Endodermal cell (in vitro differentiated cells): ENCODE measurements at regions not wholly inside any gene's neighbourhood (a gene's known extent, or its start where the extent isn't known, plus 50 kb on each side); places are given as distances from the start of the nearest gene placed in this dataset.

Experiments
- DNase-seq: peaks from one replicate; pipeline ENCODE4 v3.0.0-alpha.2; 2017
- H3K27ac ChIP-seq: 2 replicates; pipeline ENCODE4 v1.5.1; 2013; ENCODE audit warnings: mild to moderate bottlenecking, low read depth, low read length, moderate library complexity
- H3K27me3 ChIP-seq: 2 replicates; pipeline ENCODE4 v1.6.1; 2013; ENCODE audit warnings: mild to moderate bottlenecking, low read length, moderate library complexity; ENCODE audit not compliant: insufficient read depth, control insufficient read depth, poor library complexity, severe bottlenecking
- H3K36me3 ChIP-seq: 2 replicates; pipeline ENCODE4 v1.7.0; 2013; ENCODE audit warnings: mild to moderate bottlenecking, low read length, moderate library complexity; ENCODE audit not compliant: control insufficient read depth, insufficient read depth
- H3K4me1 ChIP-seq: one replicate; pipeline ENCODE4 v1.7.0; 2013; ENCODE audit warnings: low read length; ENCODE audit not compliant: control insufficient read depth, insufficient read depth
- H3K4me3 ChIP-seq: 2 replicates; pipeline ENCODE4 v1.5.1; 2013; ENCODE audit warnings: mild to moderate bottlenecking, low read length, moderate library complexity
- H3K9ac ChIP-seq: 2 replicates; pipeline ENCODE4 v1.6.1; 2013; ENCODE audit warnings: mild to moderate bottlenecking, low read length, moderate library complexity; ENCODE audit not compliant: poor library complexity, severe bottlenecking; ENCODE audit errors: extremely low read depth
- H3K9me3 ChIP-seq: 2 replicates; pipeline ENCODE4 v1.6.1; 2013; ENCODE audit warnings: mild to moderate bottlenecking, low read length, moderate library complexity; ENCODE audit not compliant: control insufficient read depth
- H3K27ac Mint-ChIP-seq: 2 replicates; pipeline ENCODE4 v1.8.0; 2020; ENCODE audit warnings: mixed read lengths
- H3K27me3 Mint-ChIP-seq: 2 replicates; pipeline ENCODE4 v1.8.0; 2021; ENCODE audit warnings: mild to moderate bottlenecking, mixed read lengths; ENCODE audit not compliant: insufficient read depth
- H3K36me3 Mint-ChIP-seq: 2 replicates; pipeline ENCODE4 v1.8.0; 2020; ENCODE audit warnings: low read depth, mixed read lengths
- H3K4me1 Mint-ChIP-seq: 2 replicates; pipeline ENCODE4 v1.8.0; 2020; ENCODE audit warnings: mixed read lengths
- H3K4me3 Mint-ChIP-seq: 2 replicates; pipeline ENCODE4 v1.8.0; 2020; ENCODE audit warnings: mild to moderate bottlenecking, moderate library complexity, mixed read lengths
- H3K9me3 Mint-ChIP-seq: 2 replicates; pipeline ENCODE4 v1.8.0; 2020; ENCODE audit warnings: mild to moderate bottlenecking, mixed read lengths
- WGBS, 2 experiments: methylation state at CpG; one replicate each; pipeline versions ENCODE4 v1.1.5 to v1.1.7; 2013; ENCODE audit warnings: missing lambda C conversion rate in 2 of 2, mixed read lengths in 1 of 2; ENCODE audit not compliant: insufficient coverage in 1 of 2, insufficient read length in 1 of 2; 5-methylcytosine and 5-hydroxymethylcytosine counted together
- TF ChIP-seq, protein P1 (sequence below): fragments of 200-600 bp; sonication (generic); conservative IDR thresholded peaks from 2 replicates; pipeline ENCODE4 v1.5.0; 2021; ENCODE audit warnings: antibody characterized with exemption, mild to moderate bottlenecking

GRCh38 chr6:137403443-137403842, 90.8 kb downstream of the OLIG3 start:
- Mint-ChIP-seq H3K9me3 (peaks cover 13% of the 10 kb centered on the region), H3K27ac (no peak overlapping the region), H3K4me1 (peaks cover 7% of the 10 kb centered on the region), H3K27me3 (peaks cover 31% of the 10 kb centered on the region), H3K36me3 (no peaks in the 10 kb centered on the region), H3K4me3 (no peak overlapping the region)
- peaks cover 67% of the 10 kb centered on the region for H3K27me3 ChIP-seq
- H3K4me1 ChIP-seq = no peaks in the 10 kb centered on the region
- no peaks in the 10 kb centered on the region for H3K36me3 ChIP-seq
- H3K9ac ChIP-seq = no peak overlapping the region
- TF ChIP-seq, protein P1, sequence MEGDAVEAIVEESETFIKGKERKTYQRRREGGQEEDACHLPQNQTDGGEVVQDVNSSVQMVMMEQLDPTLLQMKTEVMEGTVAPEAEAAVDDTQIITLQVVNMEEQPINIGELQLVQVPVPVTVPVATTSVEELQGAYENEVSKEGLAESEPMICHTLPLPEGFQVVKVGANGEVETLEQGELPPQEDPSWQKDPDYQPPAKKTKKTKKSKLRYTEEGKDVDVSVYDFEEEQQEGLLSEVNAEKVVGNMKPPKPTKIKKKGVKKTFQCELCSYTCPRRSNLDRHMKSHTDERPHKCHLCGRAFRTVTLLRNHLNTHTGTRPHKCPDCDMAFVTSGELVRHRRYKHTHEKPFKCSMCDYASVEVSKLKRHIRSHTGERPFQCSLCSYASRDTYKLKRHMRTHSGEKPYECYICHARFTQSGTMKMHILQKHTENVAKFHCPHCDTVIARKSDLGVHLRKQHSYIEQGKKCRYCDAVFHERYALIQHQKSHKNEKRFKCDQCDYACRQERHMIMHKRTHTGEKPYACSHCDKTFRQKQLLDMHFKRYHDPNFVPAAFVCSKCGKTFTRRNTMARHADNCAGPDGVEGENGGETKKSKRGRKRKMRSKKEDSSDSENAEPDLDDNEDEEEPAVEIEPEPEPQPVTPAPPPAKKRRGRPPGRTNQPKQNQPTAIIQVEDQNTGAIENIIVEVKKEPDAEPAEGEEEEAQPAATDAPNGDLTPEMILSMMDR = no peak
- no peak overlapping the region for H3K4me3 ChIP-seq
- H3K9me3 ChIP-seq = peaks cover 21% of the 10 kb centered on the region
- WGBS, 2 experiments = 92 to 100% methylated on average over 4 to 6 of the region's 6 CpGs
- DNase-seq = no peak
- no peak overlapping the region for H3K27ac ChIP-seq

DNA sequence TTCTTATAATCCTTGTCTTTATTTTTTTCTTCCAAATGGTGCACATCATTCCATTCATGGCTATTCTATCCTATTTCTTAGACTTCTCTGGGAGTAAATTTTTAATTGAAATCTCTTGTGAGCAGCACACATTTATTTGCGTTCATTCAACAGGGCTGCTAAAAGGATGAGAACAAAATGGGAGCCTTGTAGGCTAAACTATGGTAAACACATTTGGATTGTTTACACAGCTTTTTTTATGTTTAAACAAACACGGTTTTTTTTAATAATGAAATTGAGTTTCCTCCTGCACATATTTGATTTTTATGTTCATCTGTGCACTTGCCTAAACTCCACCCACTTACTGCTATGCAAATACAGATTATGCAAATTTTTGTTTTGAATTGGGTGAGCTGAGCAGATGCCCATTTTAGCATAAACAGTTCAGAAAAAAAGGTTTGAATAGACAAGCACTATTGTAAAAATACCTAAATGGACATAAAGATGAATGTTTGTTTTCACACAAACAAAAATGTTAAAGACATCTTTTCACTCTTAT, 92.0 kb downstream of the OLIG3 start:
- WGBS, 2 experiments = 84 to 100% methylated on average over 1 to 2 of the region's 2 CpGs
- no peak overlapping the region for H3K27ac ChIP-seq

DNA sequence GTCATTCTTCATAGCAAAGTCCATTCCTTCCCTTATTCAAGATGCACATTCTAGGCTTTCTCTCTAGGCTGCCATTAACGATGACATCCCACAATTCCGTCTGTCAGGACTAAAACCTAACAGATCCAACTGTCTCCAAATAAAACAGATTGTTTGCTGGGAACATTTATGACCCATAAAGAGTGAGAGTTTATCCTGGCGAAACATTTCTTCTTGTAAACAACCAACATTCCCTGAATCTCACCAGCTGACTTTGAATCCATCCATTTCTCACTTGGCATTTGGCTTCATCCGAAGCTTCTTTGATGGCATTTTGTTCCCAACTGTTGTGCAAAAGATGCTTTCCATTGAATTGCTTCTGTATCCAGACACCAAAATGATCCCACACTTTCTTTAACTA, 93.1 kb downstream of the OLIG3 start:
- DNase-seq = no peak
- peaks cover 12% of the 10 kb centered on the region for H3K4me1 Mint-ChIP-seq
- no peak overlapping the region for H3K27ac Mint-ChIP-seq
- no peaks in the 10 kb centered on the region for H3K9me3 Mint-ChIP-seq
- Histone ChIP-seq H3K9me3 (no peaks in the 10 kb centered on the region), H3K9ac (no peak overlapping the region), H3K4me3 (no peak overlapping the region), H3K4me1 (no peaks in the 10 kb centered on the region), H3K27me3 (peaks cover 52% of the 10 kb centered on the region), H3K27ac (no peak overlapping the region), H3K36me3 (no peaks in the 10 kb centered on the region)
- peaks cover 18% of the 10 kb centered on the region for H3K27me3 Mint-ChIP-seq
- whole genome bisulfite sequencing, 2 experiments = 88 to 97% methylated on average over 3 to 4 of the region's 4 CpGs
- H3K4me3 Mint-ChIP-seq = no peak overlapping the region
- TF ChIP-seq, protein P1 = no peak
- H3K36me3 Mint-ChIP-seq = no peaks in the 10 kb centered on the region

More for the DNA sequence above, 92.0 kb downstream of the OLIG3 start:
- TF ChIP-seq, protein P1 = no peak
- DNase-seq = no peak
- peaks cover 12% of the 10 kb centered on the region for H3K4me1 Mint-ChIP-seq
- Histone ChIP-seq H3K4me1 (no peaks in the 10 kb centered on the region), H3K9me3 (peaks cover 10% of the 10 kb centered on the region), H3K27me3 (peaks cover 57% of the 10 kb centered on the region), H3K4me3 (no peak overlapping the region), H3K9ac (no peak overlapping the region), H3K36me3 (no peaks in the 10 kb centered on the region)
- H3K27me3 Mint-ChIP-seq = peaks cover 20% of the 10 kb centered on the region
- H3K9me3 Mint-ChIP-seq = peaks cover 11% of the 10 kb centered on the region
- H3K27ac Mint-ChIP-seq = no peak overlapping the region
- H3K4me3 Mint-ChIP-seq = no peak overlapping the region
- no peaks in the 10 kb centered on the region for H3K36me3 Mint-ChIP-seq
